ENCODE measurements at regions not wholly inside any gene's neighbourhood (a gene's known extent, or its start where the extent isn't known, plus 50 kb on each side); places are given as distances from the start of the nearest gene placed in this dataset.

- TF ChIP-seq CTCF (tag by site-specific recombination; IDR thresholded peaks at IDR 0.05) (no peak), ZNF501 (tag by site-specific recombination; IDR thresholded peaks at IDR 0.05) (no peak), PRDM10 (tag by site-specific recombination; IDR thresholded peaks at IDR 0.05) (no peak), ZSCAN5A (tag by site-specific recombination; IDR thresholded peaks at IDR 0.05) (no peak), TCF7L2 (IDR thresholded peaks at IDR 0.05; ENCODE audit: borderline replicate concordance, low read depth, low read length) (no peak), ZNF561 (tag by site-specific recombination; IDR thresholded peaks at IDR 0.05; ENCODE audit: borderline replicate concordance) (no peak), ZNF510 (tag by site-specific recombination; IDR thresholded peaks at IDR 0.05; ENCODE audit: insufficient replicate concordance) (no peak), SP2 (tag by site-specific recombination; IDR thresholded peaks at IDR 0.05) (no peak), ZNF324 (tag by site-specific recombination; IDR thresholded peaks at IDR 0.05) (no peak), ZNF26 (tag by site-specific recombination; IDR thresholded peaks at IDR 0.05) (no peak)
- TF ChIP-seq, protein P1, sequence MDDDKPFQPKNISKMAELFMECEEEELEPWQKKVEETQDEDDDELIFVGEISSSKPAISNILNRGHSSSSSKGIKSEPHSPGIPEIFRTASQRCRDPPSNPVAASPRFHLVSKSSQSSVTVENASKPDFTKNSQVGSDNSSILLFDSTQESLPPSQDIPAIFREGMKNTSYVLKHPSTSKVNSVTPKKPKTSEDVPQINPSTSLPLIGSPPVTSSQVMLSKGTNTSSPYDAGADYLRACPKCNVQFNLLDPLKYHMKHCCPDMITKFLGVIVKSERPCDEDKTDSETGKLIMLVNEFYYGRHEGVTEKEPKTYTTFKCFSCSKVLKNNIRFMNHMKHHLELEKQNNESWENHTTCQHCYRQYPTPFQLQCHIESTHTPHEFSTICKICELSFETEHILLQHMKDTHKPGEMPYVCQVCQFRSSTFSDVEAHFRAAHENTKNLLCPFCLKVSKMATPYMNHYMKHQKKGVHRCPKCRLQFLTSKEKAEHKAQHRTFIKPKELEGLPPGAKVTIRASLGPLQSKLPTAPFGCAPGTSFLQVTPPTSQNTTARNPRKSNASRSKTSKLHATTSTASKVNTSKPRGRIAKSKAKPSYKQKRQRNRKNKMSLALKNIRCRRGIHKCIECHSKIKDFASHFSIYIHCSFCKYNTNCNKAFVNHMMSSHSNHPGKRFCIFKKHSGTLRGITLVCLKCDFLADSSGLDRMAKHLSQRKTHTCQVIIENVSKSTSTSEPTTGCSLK (tag by site-specific recombination; IDR thresholded peaks at IDR 0.05) = no peak
- TF ChIP-seq, protein P2, sequence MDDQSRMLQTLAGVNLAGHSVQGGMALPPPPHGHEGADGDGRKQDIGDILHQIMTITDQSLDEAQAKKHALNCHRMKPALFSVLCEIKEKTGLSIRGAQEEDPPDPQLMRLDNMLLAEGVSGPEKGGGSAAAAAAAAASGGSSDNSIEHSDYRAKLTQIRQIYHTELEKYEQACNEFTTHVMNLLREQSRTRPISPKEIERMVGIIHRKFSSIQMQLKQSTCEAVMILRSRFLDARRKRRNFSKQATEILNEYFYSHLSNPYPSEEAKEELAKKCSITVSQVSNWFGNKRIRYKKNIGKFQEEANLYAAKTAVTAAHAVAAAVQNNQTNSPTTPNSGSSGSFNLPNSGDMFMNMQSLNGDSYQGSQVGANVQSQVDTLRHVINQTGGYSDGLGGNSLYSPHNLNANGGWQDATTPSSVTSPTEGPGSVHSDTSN (CRISPR knock-in tag; IDR thresholded peaks at IDR 0.05) = no peak
Measured at GRCh38 chr12:77640356-77640755, 190.3 kb upstream of the NAV3 start.

All from HEK293 (cell line).